Gastrocnemius medialis (tissue), 4 donors: ENCODE measurements at regions not wholly inside any gene's neighbourhood (a gene's known extent, or its start where the extent isn't known, plus 50 kb on each side); places are given as distances from the start of the nearest gene placed in this dataset.

ENCODE experiments used
- POLR2A ChIP-seq, 2 donors: fragments of 450-650 bp; IDR thresholded peaks; one replicate each; pipeline ENCODE4 v1.6.1; 2017; ENCODE audit warnings: antibody characterized with exemption in 2 of 2, mild to moderate bottlenecking in 2 of 2, moderate library complexity in 2 of 2
- TF ChIP-seq, protein P1 (sequence below), 5 experiments: fragments of 450-650 bp in 3 of 5; fragments of 200-600 bp in 2 of 5; sonication (generic) in 2 of 5; IDR thresholded peaks in 4 of 5; conservative IDR thresholded peaks in 1 of 5; 1 replicate in 4 of 5; 2 replicates in 1 of 5; pipeline ENCODE4 v1.5.1; 2016 to 2019; ENCODE audit warnings: antibody characterized with exemption in 5 of 5, mild to moderate bottlenecking in 3 of 5, moderate library complexity in 3 of 5

DNA sequence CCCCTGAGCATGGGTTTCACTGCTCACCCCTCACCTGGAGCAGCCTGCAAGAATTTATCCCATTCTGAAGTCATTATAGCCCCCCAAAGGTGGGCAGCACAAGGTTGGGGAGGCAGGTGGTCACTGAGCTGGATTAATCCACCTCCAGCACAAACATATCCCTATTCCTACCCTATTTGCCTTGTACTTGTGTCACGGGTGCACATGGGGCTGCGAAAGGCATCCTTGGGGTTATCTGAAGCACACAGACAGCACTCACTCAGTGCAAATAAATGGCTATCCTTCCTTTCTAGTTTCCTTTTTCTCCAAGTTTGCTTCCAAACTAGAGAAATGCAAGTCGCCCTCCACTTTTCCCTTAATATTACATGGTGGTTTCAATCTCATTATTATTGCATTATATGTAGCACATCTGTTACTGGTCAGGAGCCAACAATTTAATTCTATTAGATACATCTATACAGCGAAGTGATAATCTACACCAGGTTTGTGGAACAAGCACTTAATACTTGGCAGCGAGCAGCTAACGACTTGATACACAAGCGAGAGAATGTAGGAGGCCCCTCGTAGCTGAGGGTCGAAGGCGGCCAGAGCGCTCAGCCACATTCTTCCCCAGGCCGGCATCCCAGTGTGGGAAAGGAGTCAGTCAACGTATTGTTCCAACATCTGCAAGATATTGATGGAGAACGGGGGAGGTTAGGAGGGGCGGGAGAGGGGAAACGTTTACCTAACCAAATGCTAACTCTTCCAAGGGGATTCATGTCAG lies 121.3 kb upstream of the HABP2 start:
- TF ChIP-seq, protein P1, sequence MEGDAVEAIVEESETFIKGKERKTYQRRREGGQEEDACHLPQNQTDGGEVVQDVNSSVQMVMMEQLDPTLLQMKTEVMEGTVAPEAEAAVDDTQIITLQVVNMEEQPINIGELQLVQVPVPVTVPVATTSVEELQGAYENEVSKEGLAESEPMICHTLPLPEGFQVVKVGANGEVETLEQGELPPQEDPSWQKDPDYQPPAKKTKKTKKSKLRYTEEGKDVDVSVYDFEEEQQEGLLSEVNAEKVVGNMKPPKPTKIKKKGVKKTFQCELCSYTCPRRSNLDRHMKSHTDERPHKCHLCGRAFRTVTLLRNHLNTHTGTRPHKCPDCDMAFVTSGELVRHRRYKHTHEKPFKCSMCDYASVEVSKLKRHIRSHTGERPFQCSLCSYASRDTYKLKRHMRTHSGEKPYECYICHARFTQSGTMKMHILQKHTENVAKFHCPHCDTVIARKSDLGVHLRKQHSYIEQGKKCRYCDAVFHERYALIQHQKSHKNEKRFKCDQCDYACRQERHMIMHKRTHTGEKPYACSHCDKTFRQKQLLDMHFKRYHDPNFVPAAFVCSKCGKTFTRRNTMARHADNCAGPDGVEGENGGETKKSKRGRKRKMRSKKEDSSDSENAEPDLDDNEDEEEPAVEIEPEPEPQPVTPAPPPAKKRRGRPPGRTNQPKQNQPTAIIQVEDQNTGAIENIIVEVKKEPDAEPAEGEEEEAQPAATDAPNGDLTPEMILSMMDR (IDR thresholded peaks at IDR 0.05 in 4 of 5, conservative IDR thresholded peaks at IDR 0.05 in 1 of 5): no peak
- no peak for TF ChIP-seq POLR2A (IDR thresholded peaks at IDR 0.05)
